Uterus (tissue), 2 donors: ENCODE measurements at regions not wholly inside any gene's neighbourhood (a gene's known extent, or its start where the extent isn't known, plus 50 kb on each side); places are given as distances from the start of the nearest gene placed in this dataset.

Experiments used
- POLR2A ChIP-seq, 2 donors: fragments of 450-650 bp; IDR thresholded peaks; one replicate each; pipeline ENCODE4 v1.6.1; 2016; ENCODE audit warnings: antibody characterized with exemption in 2 of 2, mild to moderate bottlenecking in 1 of 2, moderate library complexity in 1 of 2
- TF ChIP-seq, protein P1 (sequence below), 4 experiments: fragments of 200-600 bp in 2 of 4; fragments of 450-650 bp in 2 of 4; sonication (generic) in 2 of 4; IDR thresholded peaks; one replicate each; pipeline ENCODE4 v1.5.1; 2016 to 2019; ENCODE audit warnings: antibody characterized with exemption in 4 of 4, mild to moderate bottlenecking in 2 of 4, moderate library complexity in 1 of 4

DNA sequence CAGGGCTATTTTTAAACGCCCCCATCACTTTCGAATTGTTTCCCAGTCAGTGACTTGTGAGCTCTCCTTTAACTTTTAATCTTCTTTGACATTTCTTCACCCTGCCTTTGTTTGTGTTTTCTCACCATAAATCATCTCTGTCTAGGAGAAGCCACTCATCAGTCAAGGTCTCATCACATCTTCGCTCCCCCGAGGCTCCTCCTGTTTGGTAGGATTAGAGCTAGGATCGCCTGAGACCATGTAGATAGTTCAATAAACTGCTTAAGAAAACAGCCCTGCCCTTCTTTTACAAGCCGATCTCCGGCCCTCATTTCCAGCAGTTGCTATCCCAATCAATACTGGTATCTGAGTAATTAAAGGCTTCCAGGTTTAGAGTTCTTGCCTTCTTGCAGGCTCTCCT, 472.8 kb upstream of the ADARB2 start:
- TF ChIP-seq, protein P1, sequence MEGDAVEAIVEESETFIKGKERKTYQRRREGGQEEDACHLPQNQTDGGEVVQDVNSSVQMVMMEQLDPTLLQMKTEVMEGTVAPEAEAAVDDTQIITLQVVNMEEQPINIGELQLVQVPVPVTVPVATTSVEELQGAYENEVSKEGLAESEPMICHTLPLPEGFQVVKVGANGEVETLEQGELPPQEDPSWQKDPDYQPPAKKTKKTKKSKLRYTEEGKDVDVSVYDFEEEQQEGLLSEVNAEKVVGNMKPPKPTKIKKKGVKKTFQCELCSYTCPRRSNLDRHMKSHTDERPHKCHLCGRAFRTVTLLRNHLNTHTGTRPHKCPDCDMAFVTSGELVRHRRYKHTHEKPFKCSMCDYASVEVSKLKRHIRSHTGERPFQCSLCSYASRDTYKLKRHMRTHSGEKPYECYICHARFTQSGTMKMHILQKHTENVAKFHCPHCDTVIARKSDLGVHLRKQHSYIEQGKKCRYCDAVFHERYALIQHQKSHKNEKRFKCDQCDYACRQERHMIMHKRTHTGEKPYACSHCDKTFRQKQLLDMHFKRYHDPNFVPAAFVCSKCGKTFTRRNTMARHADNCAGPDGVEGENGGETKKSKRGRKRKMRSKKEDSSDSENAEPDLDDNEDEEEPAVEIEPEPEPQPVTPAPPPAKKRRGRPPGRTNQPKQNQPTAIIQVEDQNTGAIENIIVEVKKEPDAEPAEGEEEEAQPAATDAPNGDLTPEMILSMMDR (IDR thresholded peaks at IDR 0.05): no peak
- no peak for TF ChIP-seq POLR2A (IDR thresholded peaks at IDR 0.05)
